ENCODE measurements at regions not wholly inside any gene's neighbourhood (a gene's known extent, or its start where the extent isn't known, plus 50 kb on each side); places are given as distances from the start of the nearest gene placed in this dataset.

- DNase-seq, result no peak
These were observed 168.3 kb upstream of the MBL2 start for GRCh38 chr10:52940921-52941320.

GRCh38 chr10:52939894-52940293 lies 167.3 kb upstream of the MBL2 start:
- DNase-seq, result no peak

GRCh38 chr10:52933748-52934147 lies 161.2 kb upstream of the MBL2 start:
- DNase-seq, result no peak

- no peak for DNase-seq
These were observed 155.1 kb upstream of the MBL2 start for GRCh38 chr10:52927678-52928077.

GRCh38 chr10:52923520-52923919 lies 150.9 kb upstream of the MBL2 start:
- DNase-seq, result no peak

DNA sequence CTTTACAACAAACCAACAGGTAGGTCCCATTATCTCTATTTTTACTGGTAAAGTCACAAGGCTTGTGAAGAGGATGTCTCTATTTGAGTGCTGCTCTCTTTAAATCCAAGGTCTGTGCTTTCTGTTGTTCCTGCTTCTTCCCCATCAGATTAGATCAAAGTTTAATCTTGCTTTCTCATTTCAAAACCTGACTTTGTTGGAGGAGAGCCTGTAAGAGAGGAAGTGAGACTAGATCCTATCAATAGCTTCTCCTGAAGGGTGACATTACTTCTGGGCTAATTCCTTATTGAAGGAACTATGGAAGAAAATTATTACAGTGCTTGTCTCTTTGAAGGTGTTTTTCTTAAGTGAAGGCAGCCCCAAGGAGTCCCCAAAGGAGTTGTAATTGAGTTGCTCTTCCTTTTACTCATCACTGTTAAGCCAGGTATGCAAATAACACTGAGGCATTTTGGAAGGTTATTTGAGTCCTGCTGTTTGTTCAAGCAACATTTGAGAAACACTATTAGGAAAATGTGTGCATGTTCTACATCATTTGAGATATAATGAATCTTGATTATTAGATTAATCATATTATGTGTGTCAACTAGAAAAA lies 146.2 kb upstream of the MBL2 start:
- no peak for DNase-seq

DNA sequence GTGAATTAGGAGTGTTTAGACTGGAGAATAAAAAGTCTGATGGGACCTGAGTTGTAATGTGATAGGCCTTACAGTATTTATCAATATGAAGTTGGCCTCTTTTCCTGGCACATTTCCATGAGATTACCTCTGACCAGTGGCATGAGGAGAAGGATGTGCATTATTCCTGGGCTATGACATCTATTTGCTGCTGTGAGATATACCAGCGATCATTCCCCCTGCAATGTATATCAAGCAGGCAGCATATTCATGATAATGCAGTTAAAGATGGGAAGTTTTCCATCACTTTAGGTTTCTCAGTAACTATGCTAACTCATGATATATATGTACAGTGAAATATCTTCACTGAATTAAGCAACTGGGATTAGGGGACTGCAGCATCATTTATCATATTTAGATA lies 142.8 kb upstream of the MBL2 start:
- DNase-seq, result no peak

DNA sequence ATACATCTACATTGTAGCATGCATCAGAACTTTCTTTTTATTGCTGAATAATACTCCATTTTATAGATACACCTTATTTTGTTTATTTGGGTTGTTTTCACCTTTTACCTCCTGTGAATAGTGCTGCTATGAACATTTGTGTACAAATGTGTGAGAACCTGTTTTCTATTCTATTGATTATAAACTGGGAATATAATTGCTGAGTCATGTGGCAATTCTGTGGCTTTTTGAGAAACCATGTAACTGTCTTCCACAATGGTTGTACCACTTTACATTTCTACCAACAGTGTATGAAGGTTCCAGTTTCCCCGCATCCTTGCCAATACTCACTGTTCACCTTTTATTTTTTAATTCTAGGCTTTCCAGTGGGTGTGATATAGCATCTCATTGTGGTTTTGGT lies 138.6 kb upstream of the MBL2 start:
- no peak for DNase-seq

- no peak for DNase-seq
These were observed 135.9 kb upstream of the MBL2 start for GRCh38 chr10:52908478-52908877.

DNA sequence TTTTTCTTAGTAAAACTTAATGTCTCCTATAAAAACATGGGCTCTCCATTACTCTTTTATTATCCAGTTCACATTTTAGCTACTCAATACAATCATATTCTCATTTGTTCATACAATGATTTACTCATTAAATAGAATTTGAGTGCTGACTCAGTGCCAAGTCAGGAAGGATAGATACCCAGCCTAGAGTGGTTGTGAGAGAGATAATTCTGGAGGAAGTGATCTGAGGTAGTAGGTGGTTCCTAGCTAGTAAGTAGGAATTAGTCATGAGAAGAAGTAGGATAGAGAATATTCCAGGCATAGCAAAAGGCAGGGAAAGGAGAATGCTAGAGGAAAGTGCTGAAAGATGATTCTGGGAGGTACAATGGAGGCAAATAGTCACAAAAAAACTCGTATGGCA lies 133.5 kb upstream of the MBL2 start:
- DNase-seq, result no peak

- no peak for DNase-seq
These were observed 130.9 kb upstream of the MBL2 start for GRCh38 chr10:52903397-52903938.

- no peak for DNase-seq
These were observed 128.0 kb upstream of the MBL2 start for GRCh38 chr10:52900593-52900992.

DNA sequence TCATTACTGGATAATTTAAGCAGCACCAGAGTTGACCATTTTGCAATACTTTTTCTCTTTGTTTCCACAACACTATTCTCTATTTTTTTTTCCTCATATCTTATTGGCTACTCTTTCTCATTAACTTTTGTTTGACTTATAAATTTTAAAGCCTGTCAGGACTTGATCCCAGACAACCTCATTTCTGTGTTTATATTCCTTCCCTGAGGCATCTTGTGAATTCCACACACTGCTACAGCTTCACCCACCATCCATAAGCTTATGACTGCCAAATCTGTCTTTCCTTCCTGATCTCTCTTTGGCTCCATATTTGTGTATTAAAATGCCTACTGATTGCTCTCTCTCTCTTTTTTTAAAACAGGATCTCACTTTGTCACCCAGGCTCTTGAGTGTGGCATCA lies 124.6 kb upstream of the MBL2 start:
- no peak for DNase-seq

DNA sequence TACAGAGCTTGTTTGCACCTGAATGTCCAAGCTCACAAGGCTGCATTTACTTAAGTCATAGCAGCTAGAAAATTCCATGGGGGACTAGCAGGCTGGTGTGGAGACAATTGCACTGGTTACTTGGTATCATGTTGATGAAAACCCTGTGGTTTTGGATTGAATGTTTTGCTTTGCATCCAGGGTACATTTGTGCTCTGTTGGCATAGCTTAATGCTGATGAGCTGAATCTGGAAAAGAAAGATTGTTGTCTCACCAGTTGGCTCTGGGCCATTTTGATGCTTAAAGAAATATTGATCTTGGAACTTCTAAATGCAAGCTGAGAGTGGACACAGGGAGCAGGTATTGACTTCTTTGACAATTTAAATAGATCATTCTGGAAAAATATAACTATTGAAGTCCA lies 122.5 kb upstream of the MBL2 start:
- DNase-seq, result no peak

GRCh38 chr10:52890281-52890680 lies 117.7 kb upstream of the MBL2 start:
- no peak for DNase-seq

- DNase-seq, result no peak
These were observed 117.0 kb upstream of the MBL2 start for GRCh38 chr10:52889611-52890010.

DNA sequence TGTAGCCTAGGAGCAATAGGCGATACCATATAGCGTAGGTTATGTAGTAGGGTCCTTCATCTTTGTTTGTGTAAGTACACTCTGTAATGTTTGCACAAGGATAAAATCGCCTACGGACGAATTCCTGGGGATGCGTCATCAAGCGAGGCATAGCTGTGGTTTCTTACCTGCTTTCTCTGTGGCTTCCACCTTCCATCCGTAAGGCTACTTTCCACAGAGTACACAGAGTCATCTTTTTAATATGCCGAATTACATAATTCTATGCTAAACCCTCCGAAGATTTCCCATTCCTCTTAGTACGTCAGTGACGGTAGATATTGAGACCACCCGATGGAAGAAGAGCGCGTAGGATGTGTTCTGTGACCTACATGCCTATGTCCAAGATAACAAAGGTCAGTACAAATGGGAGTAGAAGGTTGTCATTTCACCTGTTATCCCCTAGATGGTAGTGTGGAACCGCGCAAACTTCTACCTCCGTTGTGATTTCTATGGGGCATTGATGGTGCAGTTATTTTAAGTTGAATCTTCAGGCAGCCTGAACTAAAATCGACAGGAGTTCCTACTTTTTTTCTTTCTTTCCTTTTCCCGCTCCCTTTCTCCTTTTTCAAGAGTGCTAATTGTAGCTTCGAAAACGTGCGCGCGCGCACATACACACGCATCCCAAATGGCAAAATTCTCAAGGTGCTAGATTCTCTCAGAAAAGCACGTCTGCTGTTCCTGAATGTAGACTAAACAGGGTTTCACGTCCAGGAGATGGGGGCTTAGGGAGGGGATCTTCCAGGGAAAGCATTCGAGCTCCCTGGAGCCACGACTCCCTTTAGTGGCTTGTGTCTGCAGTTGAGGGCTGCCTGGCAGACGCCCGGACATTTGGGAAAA lies 111.7 kb upstream of the MBL2 start:
- DNase-seq, result no peak

- no peak for DNase-seq
These were observed 106.7 kb upstream of the MBL2 start for GRCh38 chr10:52879091-52879807.

DNA sequence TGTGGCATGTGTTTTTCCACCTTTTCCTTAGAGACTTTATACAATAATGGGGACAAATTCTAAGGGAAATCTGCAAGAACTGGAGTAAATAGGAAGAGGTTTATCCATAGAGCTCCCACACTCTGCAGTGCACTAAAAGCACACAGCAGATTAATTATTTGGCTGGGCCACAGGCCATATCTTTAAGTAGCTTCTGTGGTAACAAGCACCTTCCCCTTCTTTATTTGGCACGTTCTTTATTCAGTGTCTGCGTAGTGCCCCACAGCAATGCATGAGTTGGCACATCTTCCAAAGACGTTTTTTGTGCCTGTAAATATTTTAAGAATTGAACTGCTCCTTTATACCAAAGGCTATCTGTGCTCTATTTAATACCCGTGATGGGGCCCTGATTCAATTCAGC lies 104.9 kb upstream of the MBL2 start:
- no peak for DNase-seq

DNA sequence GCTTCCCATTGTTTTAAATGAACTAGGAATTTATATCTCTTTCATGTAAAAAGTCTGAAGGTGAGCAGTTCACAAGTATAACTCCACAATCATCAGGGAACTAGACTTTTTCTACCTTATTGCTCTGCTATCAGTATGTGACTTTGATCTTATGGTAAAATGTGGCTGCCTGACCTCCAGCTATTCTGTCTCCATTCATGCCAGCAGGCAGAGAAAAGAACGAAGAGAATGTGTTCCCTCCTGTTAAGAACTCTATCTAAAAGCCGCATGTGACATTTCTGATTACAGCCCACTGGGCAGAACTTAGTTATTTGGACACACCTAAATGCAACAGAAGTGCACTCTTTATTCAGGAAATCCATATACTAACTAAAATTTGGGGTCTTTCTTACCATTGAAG lies 102.8 kb upstream of the MBL2 start:
- no peak for DNase-seq

- no peak for DNase-seq
These were observed 102.0 kb upstream of the MBL2 start for GRCh38 chr10:52874581-52874980.

DNA sequence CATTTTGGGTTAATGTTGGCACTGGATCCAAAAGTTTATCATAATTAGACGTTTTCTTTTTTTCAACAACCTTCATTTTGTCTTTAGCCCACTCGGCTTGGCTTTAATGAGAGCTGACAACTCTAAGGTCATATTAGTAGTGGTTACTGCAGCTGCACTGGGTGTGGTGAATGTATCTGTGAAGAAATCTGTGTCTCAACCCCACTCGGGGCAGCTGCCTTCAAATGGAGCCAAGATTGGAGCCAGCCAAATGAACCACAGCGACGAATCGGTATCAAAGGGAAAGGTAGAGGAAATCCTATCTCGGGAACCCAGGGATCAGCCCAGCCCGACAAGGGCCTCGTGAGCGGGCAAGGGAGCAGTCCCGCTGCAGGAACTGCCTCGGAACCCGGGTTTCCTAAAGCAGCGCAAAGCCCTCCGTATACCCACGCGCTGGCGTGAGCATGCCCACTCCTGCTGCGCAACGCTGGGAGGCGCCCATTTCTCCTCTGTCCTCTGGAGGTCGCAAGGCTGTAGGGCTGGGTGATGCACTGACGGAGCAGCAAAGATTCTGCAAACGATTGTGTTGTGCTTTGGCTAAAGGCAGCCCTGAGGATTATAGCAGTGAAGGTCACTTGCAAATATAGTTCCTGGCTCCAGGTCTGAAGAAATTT lies 98.7 kb upstream of the MBL2 start:
- DNase-seq, result no peak

DNA sequence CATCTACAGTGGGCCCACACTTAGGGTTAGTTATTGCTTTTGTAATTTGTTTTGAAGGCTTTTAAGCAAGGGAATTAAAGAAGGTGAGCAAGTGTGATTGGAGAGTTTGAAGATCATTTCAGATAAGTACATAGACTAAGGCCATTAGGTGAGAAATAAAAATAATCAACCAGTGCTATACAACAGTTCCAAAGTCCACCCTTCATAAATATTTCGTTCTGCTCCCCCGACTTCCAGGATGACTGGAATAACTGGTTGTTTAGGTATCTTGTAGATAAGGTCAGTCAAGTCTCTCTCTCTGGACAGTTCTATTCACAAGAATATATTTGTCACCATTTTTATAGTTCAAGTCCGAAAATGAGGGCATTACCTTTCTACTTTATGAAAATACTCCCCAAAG lies 98.0 kb upstream of the MBL2 start:
- DNase-seq, result no peak
